GM18858 (cell line): ENCODE measurements at regions not wholly inside any gene's neighbourhood (a gene's known extent, or its start where the extent isn't known, plus 50 kb on each side); places are given as distances from the start of the nearest gene placed in this dataset.
"Not testable (repeated sequence)": the region's sequence is repeated elsewhere in the genome, so short reads cannot be mapped to it uniquely, and the experiment has no call there.

Source experiments
- ATAC-seq: cut with Tn5 transposase; IDR thresholded peaks from one replicate; pipeline ENCODE4 v1.9.1; 2021; ENCODE audit not compliant: unreplicated experiment

DNA sequence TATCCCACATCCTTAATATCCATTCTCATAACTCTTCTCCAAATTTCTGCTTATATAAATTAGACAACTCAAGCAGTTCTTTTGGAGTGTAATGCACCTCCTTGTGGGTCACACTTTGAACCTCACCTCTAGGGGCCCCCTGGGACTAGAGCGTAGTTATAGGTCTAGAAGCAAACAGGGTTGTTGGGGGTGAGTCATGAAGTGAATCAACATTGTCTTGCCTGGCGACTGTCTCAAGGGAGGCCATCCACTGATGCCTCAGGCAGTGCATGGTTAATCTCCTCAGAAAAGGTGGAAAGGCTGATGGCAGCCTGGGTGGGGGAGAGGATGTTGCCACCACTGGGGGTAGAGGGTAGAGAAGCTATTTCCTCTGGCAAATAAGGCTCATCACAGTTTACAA, 129.1 kb downstream of the TNFRSF21 start:
- ATAC-seq: no peak

DNA sequence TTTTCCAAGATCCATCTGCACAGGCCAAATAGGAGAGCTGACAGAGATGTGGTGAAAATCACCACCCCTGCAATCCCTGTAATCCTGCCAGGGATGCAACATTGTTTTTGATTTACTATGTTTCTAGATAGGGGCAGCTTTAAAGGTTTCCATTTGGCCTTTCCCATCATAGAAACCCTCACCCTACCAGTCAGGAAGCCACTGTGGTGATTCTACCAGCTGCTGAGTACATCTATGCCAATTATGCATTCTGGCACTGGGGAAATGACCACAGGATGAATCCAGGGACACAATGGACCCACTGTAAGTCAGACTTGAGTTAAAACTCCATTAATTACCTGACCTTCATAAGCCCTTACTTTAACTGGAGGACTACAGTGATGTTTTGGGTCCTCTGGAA, 130.4 kb downstream of the TNFRSF21 start:
- no peak for ATAC-seq

DNA sequence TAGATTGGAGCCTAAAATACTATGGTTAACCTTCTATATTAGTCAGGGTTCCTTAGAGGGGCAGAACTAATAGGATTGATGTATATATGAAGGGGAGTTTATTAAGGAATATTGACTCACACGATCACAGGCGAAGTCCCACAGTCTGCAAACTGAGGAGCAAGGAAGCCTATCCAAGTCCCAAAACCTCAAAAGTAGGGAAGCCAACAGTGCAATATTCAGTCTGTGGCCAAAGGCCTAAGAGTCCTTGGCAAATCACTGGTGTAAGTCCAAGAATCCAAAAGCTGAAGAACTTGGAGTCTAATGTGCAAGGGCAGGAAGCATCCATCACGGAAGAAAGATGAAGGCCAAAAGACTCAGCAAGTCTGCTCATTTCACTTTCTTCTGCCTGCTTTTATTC, 133.5 kb upstream of the ADGRF1 start:
- ATAC-seq: no peak

DNA sequence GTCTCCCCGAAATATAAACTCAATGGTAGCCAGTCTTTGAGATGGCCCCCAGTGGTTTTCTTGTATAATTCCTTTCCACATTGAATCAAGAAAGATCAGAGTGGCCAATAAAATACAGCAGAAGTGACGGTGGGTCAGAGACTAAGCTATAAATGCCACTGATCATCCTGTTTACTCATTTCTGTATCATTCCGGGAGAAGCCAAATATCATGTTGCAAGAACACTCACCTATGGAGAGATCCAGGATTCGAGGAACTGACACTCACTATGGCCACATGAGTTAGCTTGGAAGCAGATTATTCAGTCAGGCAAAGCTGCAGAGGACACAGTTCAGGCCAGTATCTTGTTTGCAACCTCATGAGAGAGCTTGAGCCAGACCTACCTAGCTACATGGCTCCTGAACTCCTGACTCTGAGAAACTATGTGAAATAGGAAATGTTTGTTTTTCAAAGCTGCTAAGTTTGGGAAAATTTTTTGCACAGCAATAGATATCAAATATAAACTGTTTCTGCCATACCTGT, 132.4 kb upstream of the ADGRF1 start:
- ATAC-seq: no peak

DNA sequence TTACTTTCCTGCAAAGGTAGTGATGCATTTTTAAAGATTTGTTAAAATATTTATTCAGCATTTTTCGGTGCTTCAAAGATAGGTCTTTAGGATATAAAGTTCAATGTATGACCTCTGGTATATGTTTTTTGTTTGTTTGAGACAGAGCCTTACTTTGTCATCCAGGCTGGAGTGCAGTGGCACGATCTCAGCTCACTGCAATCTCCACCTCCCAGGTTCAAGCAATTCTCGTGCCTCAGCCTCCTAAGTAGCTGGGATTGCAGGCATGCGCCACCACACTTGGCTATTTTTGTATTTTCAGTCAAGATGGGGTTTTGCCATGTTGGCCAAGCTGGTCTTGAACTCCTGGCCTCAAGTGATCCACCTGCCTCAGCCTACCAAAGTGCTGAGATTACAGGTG, 131.9 kb upstream of the ADGRF1 start:
- not testable (repeated sequence) for ATAC-seq

DNA sequence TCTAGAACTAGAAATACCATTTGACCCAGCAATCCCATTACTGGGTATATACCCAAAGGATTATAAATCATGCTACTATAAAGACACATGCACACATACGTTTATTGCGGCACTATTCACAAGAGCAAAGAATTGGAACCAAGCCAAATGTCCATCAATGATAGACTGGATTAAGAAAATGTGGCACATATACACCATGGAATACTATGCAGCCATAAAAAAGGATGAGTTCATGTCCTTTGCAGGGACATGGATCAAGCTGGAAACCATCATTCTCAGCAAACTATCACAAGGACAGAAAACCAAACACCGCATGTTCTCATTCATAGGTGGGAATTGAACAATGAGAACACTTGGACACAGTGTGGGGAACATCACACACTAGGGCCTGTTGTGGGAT, 131.0 kb upstream of the ADGRF1 start:
- not testable (repeated sequence) for ATAC-seq

DNA sequence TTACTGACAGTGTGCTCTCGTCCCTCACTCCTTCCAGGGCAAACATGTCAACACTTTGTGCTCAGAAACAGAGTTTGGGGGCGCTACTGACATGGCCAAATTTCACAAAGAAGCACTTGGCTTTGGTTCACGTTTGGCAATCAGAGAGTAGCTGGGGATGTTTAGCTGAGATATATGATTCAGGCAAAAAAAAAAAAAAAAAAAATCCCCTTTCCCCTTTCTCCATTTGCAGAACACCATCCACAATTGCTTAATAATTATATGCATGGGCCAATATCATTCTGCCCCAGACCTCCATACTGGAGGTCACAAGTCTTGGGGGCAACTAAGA, 128.4 kb upstream of the ADGRF1 start:
- ATAC-seq: no peak

DNA sequence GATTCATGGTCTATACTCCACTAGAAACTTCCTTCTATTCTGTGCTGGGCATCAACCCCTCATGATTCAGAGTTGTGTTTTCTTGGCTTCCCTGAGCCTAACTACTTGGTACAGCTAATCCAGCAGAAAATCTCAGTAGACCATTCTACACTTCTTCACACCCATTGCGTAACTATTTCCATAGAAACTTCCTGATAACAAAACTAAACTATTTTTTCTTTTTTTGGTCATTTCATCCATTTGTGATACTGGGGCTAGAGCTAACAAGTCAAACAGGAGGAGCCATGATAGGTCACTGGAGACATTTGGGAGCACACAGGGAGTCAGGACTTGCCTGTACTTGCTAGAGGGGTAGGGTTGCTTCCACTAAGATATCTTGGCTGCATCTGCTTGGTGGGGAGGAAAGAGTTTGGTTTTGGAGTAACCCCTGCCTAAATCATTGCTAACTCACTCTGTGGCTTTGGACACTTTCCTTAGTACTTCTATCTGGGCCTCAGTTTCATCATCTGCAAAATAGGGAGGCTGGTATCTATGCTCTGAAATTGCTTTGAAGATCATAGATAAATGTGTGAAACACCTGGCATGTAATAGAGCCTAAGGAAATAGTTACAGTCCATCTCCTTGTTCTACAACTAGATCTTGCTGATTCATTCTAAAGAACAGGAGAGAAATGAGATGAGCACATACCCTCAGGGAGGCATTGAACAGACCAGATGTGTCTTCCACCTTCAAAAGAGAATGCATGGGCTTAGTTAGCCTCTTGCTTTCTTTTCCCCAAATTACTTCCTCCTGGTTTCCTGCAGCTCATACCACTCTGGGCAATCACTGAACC, 127.9 kb upstream of the ADGRF1 start:
- no peak for ATAC-seq

DNA sequence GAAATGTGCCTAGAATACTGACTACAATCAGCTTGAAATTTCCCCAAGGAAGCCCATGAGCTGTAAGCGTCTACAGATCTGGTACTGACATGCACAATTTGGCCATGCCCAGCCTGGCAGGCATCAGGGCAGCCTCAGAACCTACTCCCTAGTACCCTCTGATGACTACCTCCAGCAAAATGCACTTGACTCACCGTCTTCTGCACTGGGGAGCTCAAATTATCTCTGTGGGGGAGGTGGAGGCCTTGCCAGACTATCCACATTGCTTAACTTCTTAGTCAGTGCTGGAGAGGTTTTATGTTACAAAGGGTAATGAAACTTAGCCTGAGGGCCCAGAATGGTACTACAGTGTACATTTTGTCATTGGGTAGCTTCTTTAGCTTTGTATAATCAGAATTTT, 126.0 kb upstream of the ADGRF1 start:
- ATAC-seq: no peak

DNA sequence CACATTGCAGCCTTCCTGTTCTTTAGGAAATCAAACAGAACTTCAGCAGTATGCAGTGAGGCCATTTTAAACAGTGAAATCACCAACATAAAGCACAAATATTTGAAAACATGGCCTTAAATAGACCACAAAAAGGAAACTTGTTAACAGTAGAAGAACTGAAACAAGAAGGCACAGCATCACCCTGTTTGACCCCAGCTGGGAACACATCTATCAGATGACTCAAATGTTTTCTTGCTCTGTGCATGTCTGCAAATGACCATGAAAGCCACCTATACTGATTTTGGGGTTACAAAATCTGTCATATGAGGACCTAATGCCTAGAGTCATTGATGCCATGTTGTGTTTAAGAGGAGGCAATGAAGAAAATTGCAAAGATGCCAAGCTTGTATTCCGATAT, 123.8 kb upstream of the ADGRF1 start:
- peak; percentile 77 for ATAC-seq

DNA sequence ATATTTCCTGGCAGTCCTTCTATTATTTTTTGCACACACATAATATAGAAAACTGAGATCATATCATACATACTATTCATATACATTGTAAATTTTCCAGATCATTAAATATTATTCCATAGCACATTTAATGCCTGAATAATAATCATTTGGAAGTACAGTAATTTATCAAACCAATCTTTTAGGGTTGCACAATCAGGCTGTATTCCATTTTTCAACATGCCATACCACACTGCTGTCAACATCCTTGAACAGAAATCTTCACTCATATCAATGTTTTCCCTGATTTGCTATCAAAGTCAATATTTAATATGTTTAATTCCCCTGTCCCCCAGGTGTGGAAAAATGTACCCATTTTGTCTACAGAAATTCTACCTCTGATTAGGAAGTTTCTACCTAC, 122.7 kb upstream of the ADGRF1 start:
- ATAC-seq: no peak

DNA sequence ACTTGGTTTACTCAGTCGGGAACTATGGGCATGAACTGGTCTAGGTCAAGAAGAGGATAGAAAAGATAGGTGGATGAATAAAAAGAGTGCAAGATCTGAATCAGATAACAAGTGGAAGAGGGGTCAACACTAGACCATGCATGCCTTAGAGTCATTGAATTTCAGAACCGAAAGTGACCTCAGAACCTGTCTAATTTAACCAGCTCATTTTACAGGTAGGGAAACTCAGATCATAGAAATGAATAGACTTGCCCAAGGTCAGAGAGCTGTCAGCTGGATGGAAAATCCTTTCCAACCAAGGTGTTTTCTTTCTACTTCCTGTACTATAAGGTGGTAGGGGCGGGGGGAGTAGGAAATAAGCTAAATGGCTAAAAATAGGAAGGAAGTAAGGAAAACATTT, 121.4 kb upstream of the ADGRF1 start:
- ATAC-seq: no peak

DNA sequence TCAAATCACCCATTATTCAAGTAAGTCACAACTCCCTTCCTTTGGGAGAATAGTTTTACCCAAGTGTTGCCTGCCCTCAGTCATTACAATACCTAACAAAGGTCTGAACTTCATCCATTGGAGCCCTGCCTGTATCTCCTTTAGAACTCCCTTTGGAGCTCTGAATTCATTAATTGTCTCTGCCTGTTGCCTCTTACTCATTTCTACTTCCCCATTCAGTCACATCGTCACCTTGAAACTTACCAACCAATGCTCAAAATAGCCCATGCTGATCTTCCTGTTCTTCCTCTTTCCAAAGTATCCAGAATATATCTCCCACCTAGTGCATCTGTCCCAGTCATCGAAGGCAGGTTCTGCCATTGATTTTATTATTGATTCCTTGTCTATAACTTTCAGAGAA, 120.7 kb upstream of the ADGRF1 start:
- no peak for ATAC-seq

DNA sequence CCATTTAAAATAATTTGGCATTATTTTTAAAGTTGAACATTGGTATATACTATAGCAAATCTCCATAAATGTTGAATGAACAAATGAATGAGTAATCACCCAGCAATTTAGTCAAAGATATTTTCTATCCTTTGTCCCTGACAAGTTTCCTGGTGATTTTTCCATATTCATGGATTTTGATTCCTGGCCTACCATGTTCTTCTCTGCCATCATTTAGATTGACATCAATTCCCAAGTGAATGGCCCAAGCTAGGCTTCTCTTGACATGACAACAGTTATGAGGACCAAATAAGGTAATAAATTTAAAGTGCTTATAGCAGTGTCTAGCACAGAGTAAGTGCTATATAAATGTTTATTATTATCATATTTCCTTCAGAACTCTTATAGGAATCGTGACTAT, 120.1 kb upstream of the ADGRF1 start:
- ATAC-seq: no peak

DNA sequence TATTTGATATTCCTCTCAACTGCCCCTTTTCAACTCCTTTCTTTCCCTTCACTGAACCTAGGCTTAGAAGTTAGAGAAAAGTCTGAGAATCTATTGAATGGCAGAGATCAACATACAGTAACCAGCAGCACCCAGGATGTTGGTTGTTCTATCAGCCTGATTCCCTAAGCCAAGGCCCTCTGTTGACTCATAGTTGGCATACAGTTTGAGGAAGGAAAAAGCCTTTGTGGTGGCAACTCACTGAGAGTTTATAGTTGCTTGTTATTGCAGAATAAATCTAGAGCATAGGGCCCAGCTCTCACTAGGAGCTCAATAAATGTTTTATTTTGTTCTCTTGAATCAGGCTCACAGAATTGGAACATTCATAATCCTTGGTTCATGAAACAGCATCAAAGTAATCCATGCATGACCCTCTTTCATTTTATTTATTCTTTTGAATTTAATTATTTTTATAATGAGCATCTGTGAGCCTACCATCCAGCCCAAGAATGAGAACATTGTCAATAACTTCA, 119.1 kb upstream of the ADGRF1 start:
- ATAC-seq: no peak

DNA sequence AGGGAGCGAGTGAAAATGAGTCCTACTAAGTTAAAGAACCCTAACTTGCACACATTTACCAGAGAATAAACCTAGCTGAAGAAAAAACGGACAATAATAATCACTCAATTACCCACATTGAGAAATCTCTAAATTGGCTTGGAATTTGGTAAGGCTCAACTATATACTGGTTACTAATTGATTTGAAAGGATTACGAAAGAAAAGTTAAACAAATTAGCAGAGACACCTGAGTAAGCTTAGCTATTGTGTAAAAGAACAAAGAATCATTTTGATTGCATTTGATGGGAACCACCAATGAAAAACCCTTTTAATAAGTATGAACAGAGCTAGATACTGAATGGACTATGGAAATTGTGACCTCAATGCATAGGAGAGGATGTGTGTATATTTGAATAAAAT, 118.6 kb upstream of the ADGRF1 start:
- ATAC-seq: no peak

DNA sequence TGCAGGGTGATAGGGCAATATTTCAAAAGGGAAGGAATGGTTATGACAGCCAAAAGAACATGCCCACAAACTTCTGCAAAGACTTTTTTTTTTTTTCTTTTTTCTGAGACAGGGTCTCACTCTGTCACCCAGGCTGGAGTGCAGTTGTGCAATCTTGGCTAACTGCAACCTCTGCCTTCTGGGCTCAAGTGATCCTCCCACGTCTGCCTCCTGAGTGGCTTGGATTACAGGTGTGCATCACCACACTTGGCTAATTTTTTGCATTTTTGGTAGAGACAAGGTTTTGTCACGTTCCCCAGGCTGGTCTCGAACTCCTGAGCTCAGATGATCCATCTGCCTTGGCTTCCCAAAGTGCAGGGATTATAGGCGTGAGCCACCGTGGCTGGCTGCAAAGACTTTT, 117.6 kb upstream of the ADGRF1 start:
- no peak for ATAC-seq

DNA sequence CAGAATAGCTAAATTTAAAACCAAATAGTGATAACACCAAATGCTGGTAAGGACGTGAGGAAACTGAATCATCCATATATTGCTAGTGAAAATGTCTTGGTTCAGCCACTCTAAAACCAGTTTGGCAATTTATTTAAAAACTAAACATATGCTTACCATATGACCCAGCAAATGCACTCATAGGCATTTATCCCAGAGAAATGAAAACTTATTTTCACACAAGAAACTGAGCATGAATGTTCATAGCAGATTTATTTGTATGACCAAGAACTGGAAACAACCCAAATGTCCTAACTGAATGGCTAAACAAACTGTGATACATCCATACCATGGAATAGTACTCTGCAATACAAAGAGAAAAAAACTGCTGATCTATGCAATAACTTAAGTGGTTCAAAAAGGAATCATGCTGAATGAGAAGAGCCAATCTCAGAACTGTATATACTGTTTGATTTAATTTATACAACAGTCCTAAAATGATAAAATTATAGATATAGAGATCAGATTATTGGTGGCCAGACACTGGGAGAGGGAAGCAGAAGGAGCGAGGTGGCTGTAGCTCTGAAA, 115.6 kb upstream of the ADGRF1 start:
- no peak for ATAC-seq

DNA sequence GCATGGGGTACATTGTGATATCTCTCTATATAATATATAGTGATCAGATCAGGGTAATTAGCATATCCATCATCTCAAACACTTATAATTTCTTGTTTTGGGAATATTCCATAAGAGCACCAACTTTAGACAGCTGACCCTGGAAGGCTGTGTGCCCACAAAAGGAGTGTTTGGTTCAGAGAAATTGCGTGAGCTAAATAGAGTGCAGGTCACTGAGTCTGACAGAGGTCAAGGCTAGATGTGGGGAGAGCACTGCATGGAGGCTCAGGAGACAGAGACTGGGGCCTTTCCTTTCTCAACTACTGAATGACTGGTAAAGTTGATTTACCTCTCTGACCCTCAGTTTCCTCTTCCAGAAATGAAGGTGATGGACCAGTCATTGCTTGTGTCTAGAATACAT, 114.9 kb upstream of the ADGRF1 start:
- ATAC-seq: no peak

DNA sequence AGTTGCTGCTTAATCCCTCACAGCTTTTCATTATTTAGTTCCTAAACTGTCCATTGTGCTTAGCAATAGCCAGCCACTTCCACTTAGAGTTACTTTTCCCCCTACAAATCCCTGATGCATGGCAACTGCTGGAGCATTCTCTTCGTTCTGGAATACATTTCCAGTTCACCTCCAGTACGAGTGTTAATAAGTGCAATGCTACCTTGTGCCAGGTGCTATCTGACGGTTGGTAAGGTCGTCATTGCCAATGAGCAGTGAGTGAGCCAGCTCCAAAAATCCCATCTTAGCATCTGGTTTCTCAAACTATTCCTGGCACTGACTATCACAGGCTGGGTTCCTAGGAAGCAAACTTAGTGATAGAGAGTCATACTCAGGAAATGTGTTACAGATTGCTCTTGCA, 114.1 kb upstream of the ADGRF1 start:
- ATAC-seq: no peak

DNA sequence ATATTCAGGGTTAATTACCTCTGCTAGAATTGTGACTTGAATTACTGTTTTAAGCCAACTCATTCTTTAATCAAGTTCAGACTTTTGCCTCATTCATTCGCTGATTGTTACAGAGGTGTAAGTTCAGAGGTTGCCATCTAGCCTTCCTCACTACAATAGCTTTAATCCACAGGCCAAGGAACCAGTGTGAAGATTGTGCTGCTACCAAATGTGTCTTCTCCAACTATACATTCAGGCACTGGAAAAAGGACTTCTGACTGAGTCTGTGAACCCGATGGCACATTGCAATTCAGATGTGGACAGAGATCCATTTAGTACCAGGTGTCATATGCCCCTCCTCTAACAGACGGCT, 111.2 kb upstream of the ADGRF1 start:
- no peak for ATAC-seq

DNA sequence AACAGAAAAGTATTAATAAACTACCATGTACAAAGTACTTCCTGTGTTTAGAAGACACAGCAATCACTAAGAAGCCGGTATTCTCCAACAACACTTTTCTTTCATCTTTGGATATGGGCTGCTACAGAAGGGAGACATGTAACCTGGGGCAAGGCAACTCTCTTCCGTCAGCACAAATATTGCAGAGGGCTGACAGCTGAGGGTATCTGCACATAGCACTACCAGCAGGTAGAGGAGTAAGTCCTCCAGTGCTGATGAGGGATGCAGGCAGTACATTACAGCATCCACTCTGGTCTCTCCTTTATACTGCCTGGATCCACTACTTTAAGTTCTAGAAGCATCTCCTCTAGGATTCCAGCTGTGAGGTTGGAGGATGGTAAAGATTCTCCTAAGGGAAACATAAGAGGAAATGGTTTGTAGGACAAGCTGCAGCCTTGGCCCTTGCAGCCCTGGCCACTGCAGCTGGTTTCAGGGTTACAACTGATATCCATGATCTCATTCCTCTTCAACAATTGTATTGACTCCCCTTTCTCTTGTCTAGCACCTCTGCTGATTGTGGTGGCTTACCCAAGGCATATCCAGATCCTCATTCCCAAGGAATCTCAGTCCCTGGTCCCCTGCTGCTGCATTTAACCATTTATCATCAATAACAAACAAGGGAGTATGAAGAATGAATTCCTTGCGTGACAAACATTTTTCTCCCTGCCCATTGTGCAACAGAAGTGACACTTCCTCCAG, 110.7 kb upstream of the ADGRF1 start:
- ATAC-seq: no peak
